ENCODE measurements at regions not wholly inside any gene's neighbourhood (a gene's known extent, or its start where the extent isn't known, plus 50 kb on each side); places are given as distances from the start of the nearest gene placed in this dataset.

GRCh38 chr14:22469538-22470303, 119.3 kb downstream of the DAD1 start:
- ChIA-PET RAD21 (ENCODE audit: unreplicated experiment) (interaction anchor here (2.4 to 20.7 kb wide), 7 partner anchors 11 to 156 kb away, joined by 8 to 272 read pairs (median 23); no protein-coding TSS in a partner anchor), POLR2A (interaction anchor here (1.2 kb wide), 1 partner anchor 83 kb away, joined by 4 read pairs; no protein-coding TSS in a partner anchor), SMC1A (ENCODE audit: uncharacterized antibody, unreplicated experiment) (interaction anchor here (1.2 to 31.5 kb wide), 11 partner anchors 10 to 243 kb away, joined by 3 to 912 read pairs (median 18); no protein-coding TSS in a partner anchor), CTCF (interaction anchor here (0.8 to 14.5 kb wide), 14 partner anchors 10 to 206 kb away, joined by 3 to 411 read pairs (median 42); no protein-coding TSS in a partner anchor)
- H3K27me3 ChIP-seq (replicated peaks in 1 of 2; ENCODE audit: control insufficient read depth in 2 of 2, insufficient read depth in 2 of 2, low read length in 1 of 2), result no peaks in the 10 kb centered on the region
- no peak overlapping the region for H2AFZ ChIP-seq (ENCODE audit: control insufficient read depth, low read depth, low read length)
- H3K9ac ChIP-seq (ENCODE audit: control insufficient read depth, insufficient read depth, low read length), result no peak overlapping the region
- H3K9me3 ChIP-seq (replicated peaks; ENCODE audit: control insufficient read depth, insufficient read depth, low read length), result no peaks in the 10 kb centered on the region
- intact Hi-C loops (cut with micrococcal nuclease; ENCODE audit: unreplicated experiment) (loop anchor here (10.0 kb wide), 1 partner anchor 245 kb away; no protein-coding TSS in a partner anchor), in situ Hi-C loops (cut with MboI) (loop anchor here (5.0 kb wide), 2 partner anchors 77 to 152 kb away; no protein-coding TSS in a partner anchor)
- no peaks in the 10 kb centered on the region for H3K36me3 ChIP-seq (ENCODE audit: control insufficient read depth in 2 of 2, insufficient read depth in 2 of 2, low read length in 1 of 2)
- no peaks in the 10 kb centered on the region for H3K79me2 ChIP-seq (ENCODE audit: control insufficient read depth, insufficient read depth, low read length)
- no TSS peak for BruUV-seq (replicated peaks)
- WGBS (ENCODE audit: insufficient coverage, insufficient replicate concordance, low lambda C conversion rate, missing lambda C conversion rate), result 86% methylated on average over 8 of the region's 8 CpGs
- H3K27ac ChIP-seq (ENCODE audit: control insufficient read depth, insufficient read depth), result no peak overlapping the region
- H3K4me1 ChIP-seq (ENCODE audit: control insufficient read depth, insufficient read depth, low read length), result peaks cover 51% of the 10 kb centered on the region
- no peak overlapping the region for H3K4me2 ChIP-seq (ENCODE audit: control insufficient read depth, insufficient read depth)
- H3K4me3 ChIP-seq, result no peak overlapping the region
- no peak for ATAC-seq
- DNase-seq (ENCODE audit: low read depth, low spot score), result no peak
- TF ChIP-seq, protein P1, sequence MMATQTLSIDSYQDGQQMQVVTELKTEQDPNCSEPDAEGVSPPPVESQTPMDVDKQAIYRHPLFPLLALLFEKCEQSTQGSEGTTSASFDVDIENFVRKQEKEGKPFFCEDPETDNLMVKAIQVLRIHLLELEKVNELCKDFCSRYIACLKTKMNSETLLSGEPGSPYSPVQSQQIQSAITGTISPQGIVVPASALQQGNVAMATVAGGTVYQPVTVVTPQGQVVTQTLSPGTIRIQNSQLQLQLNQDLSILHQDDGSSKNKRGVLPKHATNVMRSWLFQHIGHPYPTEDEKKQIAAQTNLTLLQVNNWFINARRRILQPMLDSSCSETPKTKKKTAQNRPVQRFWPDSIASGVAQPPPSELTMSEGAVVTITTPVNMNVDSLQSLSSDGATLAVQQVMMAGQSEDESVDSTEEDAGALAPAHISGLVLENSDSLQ (IDR thresholded peaks at IDR 0.05), result 0 out of 2 replicates have a peak, but pooled peaks have one; percentile 13
- TF ChIP-seq POLR2A (IDR thresholded peaks at IDR 0.05; ENCODE audit: low read depth, low read length), result no peak
- no peak for TF ChIP-seq NFYB (IDR thresholded peaks at IDR 0.05; ENCODE audit: insufficient read depth, low read depth, low read length)
- TF ChIP-seq SIX5 (IDR thresholded peaks at IDR 0.05; ENCODE audit: low read depth, low read length, severe bottlenecking), result no peak
- TF ChIP-seq RFX5 (IDR thresholded peaks at IDR 0.05; ENCODE audit: low read depth, low read length), result no peak
- TF ChIP-seq MEF2A (IDR thresholded peaks at IDR 0.05; ENCODE audit: insufficient read depth, low read depth, low read length), result no peak
- TF ChIP-seq, protein P2, sequence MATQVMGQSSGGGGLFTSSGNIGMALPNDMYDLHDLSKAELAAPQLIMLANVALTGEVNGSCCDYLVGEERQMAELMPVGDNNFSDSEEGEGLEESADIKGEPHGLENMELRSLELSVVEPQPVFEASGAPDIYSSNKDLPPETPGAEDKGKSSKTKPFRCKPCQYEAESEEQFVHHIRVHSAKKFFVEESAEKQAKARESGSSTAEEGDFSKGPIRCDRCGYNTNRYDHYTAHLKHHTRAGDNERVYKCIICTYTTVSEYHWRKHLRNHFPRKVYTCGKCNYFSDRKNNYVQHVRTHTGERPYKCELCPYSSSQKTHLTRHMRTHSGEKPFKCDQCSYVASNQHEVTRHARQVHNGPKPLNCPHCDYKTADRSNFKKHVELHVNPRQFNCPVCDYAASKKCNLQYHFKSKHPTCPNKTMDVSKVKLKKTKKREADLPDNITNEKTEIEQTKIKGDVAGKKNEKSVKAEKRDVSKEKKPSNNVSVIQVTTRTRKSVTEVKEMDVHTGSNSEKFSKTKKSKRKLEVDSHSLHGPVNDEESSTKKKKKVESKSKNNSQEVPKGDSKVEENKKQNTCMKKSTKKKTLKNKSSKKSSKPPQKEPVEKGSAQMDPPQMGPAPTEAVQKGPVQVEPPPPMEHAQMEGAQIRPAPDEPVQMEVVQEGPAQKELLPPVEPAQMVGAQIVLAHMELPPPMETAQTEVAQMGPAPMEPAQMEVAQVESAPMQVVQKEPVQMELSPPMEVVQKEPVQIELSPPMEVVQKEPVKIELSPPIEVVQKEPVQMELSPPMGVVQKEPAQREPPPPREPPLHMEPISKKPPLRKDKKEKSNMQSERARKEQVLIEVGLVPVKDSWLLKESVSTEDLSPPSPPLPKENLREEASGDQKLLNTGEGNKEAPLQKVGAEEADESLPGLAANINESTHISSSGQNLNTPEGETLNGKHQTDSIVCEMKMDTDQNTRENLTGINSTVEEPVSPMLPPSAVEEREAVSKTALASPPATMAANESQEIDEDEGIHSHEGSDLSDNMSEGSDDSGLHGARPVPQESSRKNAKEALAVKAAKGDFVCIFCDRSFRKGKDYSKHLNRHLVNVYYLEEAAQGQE (IDR thresholded peaks at IDR 0.05; ENCODE audit: low read depth, low read length), result peak; percentile 60; the same call in 1 of the 2 replicates
- no peak for TF ChIP-seq NFXL1 (IDR thresholded peaks at IDR 0.05; ENCODE audit: borderline replicate concordance)
- no peak for FAIRE-seq
- no peaks in the 10 kb centered on the region for H4K20me1 ChIP-seq (ENCODE audit: control insufficient read depth, insufficient read depth)
